ENCODE measurements at regions not wholly inside any gene's neighbourhood (a gene's known extent, or its start where the extent isn't known, plus 50 kb on each side); places are given as distances from the start of the nearest gene placed in this dataset.

GRCh38 chr12:77477907-77478533 is 352.7 kb upstream of the NAV3 start:
- ATAC-seq (ENCODE audit: poor library complexity) (no peak), DNase-seq (no peak)
- intact Hi-C loops (cut with DNase I), result no loop called here

- DNase-seq (no peak), ATAC-seq (ENCODE audit: poor library complexity) (no peak)
- intact Hi-C loops (cut with DNase I), result no loop called here
Observed at GRCh38 chr12:77471801-77472200, 358.9 kb upstream of the NAV3 start.

- ATAC-seq (ENCODE audit: poor library complexity), result no peak
- intact Hi-C loops (cut with DNase I), result no loop called here
Observed at GRCh38 chr12:77469578-77470333, 360.9 kb upstream of the NAV3 start.

GRCh38 chr12:77442633-77443032 is 377.3 kb upstream of the E2F7 start:
- ATAC-seq (ENCODE audit: poor library complexity) (no peak), DNase-seq (no peak)
- intact Hi-C loops (cut with DNase I), result no loop called here

More at GRCh38 chr12:77469578-77470333, 360.9 kb upstream of the NAV3 start:
- no peak for DNase-seq

GRCh38 chr12:77439749-77440148 is 374.4 kb upstream of the E2F7 start:
- intact Hi-C loops (cut with DNase I), result no loop called here

GRCh38 chr12:77438644-77439043 is 373.3 kb upstream of the E2F7 start:
- DNase-seq (no peak), ATAC-seq (ENCODE audit: poor library complexity) (no peak)
- intact Hi-C loops (cut with DNase I), result no loop called here

More at GRCh38 chr12:77439749-77440148, 374.4 kb upstream of the E2F7 start:
- DNase-seq, result no peak
- ATAC-seq (ENCODE audit: poor library complexity), result no peak

- intact Hi-C loops (cut with DNase I), result no loop called here
- ATAC-seq (ENCODE audit: poor library complexity), result no peak
- DNase-seq, result no peak
Observed at GRCh38 chr12:77437206-77437605, 371.8 kb upstream of the E2F7 start.

GRCh38 chr12:77435446-77436091 is 370.2 kb upstream of the E2F7 start:
- intact Hi-C loops (cut with DNase I), result no loop called here
- ATAC-seq (ENCODE audit: poor library complexity), result peak; percentile 56
- DNase-seq, result no peak

GRCh38 chr12:77433799-77434198 is 368.4 kb upstream of the E2F7 start:
- ATAC-seq (ENCODE audit: poor library complexity) (no peak), DNase-seq (no peak)
- intact Hi-C loops (cut with DNase I), result no loop called here

- intact Hi-C loops (cut with DNase I), result no loop called here
- DNase-seq (no peak), ATAC-seq (ENCODE audit: poor library complexity) (no peak)
Observed at GRCh38 chr12:77429426-77429825, 364.1 kb upstream of the E2F7 start.

- ATAC-seq (ENCODE audit: poor library complexity), result no peak
- intact Hi-C loops (cut with DNase I), result no loop called here
Observed at GRCh38 chr12:77421152-77421551, 355.8 kb upstream of the E2F7 start.

GRCh38 chr12:77409551-77409950 is 344.2 kb upstream of the E2F7 start:
- intact Hi-C loops (cut with DNase I), result no loop called here

More at GRCh38 chr12:77421152-77421551, 355.8 kb upstream of the E2F7 start:
- DNase-seq, result no peak

GRCh38 chr12:77407931-77408330 is 342.6 kb upstream of the E2F7 start:
- intact Hi-C loops (cut with DNase I), result no loop called here
- ATAC-seq (ENCODE audit: poor library complexity), result no peak
- no peak for DNase-seq

More at GRCh38 chr12:77409551-77409950, 344.2 kb upstream of the E2F7 start:
- ATAC-seq (ENCODE audit: poor library complexity), result no peak
- no peak for DNase-seq

GRCh38 chr12:77406219-77406905 is 341.0 kb upstream of the E2F7 start:
- intact Hi-C loops (cut with DNase I), result no loop called here
- ATAC-seq (ENCODE audit: poor library complexity) (no peak), DNase-seq (no peak)

GRCh38 chr12:77402716-77403115 is 337.3 kb upstream of the E2F7 start:
- no peak for ATAC-seq (ENCODE audit: poor library complexity)
- no peak for DNase-seq
- intact Hi-C loops (cut with DNase I), result no loop called here

- no peak for DNase-seq
- ATAC-seq (ENCODE audit: poor library complexity), result no peak
- intact Hi-C loops (cut with DNase I), result no loop called here
Observed at GRCh38 chr12:77401770-77402081, 336.4 kb upstream of the E2F7 start.

- DNase-seq (no peak), ATAC-seq (ENCODE audit: poor library complexity) (no peak)
- intact Hi-C loops (cut with DNase I), result no loop called here
Observed at GRCh38 chr12:77401064-77401769, 335.8 kb upstream of the E2F7 start.

- DNase-seq (no peak), ATAC-seq (ENCODE audit: poor library complexity) (no peak)
- intact Hi-C loops (cut with DNase I), result no loop called here
Observed at GRCh38 chr12:77392467-77393088, 327.2 kb upstream of the E2F7 start.

Measured in Right ventricle myocardium superior (tissue), 1 donor.